ENCODE measurements at regions not wholly inside any gene's neighbourhood (a gene's known extent, or its start where the extent isn't known, plus 50 kb on each side); places are given as distances from the start of the nearest gene placed in this dataset.

- Histone ChIP-seq H3K27me3 (peaks cover 0 to 5% (median 0%) of the 10 kb centered on the region in 4 donors), H3K9me3 (no peaks in the 10 kb centered on the region), H3K4me1 (no peaks in the 10 kb centered on the region), H3K4me3 (no peak overlapping the region), H3K27ac (no peak overlapping the region), H3K36me3 (no peaks in the 10 kb centered on the region)
- WGBS, 2 donors: 92 to 98% methylated on average over 4 of the region's 4 CpGs
- no peak for DNase-seq
- TF ChIP-seq POLR2A (IDR thresholded peaks at IDR 0.05) (no peak), CTCF (IDR thresholded peaks at IDR 0.05) (no peak)
- intact Hi-C loops (cut with DNase I): no loop called here
Measured at GRCh38 chr6:44535967-44536366, 148.5 kb downstream of the CDC5L start.

DNA sequence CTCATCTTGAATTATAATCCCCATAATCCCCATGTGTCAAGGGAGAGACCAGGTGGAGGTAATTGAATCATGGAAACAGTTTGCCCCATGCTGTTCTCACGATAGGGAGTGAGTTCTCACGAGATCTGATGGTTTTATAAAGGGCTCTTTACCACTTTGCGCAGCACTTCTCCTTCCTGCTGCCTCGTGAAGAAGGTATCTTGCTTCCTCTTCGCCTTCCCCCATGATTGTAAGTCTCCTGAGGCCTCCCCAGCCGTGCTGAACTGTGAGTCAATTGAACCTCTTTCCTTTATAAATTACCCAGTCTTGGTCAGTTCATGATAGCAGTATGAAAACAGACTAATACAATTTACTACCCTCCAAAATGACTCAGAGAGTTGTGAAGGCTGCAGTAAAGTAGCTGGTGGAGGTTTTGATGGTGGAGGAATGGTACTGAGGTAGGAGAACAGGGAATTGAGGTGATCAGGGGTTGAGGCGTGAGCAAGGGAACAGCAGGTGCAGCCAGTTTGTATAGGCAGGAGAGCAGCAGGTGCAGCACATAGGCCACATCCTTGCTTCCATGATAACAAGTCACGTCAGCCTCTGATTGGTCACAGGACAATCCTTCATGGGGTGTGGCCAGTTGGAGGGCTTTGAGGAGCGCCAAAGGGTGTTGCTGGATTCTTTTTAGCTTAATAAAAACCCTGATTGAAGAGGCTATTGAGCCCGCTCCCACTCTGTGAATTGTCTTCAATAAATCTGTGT is 150.0 kb downstream of the CDC5L start:
- intact Hi-C loops (cut with DNase I): no loop called here
- WGBS, 2 donors: 77 to 78% methylated on average over 10 of the region's 10 CpGs
- H3K4me1 ChIP-seq: no peaks in the 10 kb centered on the region
- H3K36me3 ChIP-seq: no peaks in the 10 kb centered on the region
- no peak for DNase-seq
- no peaks in the 10 kb centered on the region for H3K9me3 ChIP-seq
- TF ChIP-seq CTCF (IDR thresholded peaks at IDR 0.05): no peak
- TF ChIP-seq POLR2A (IDR thresholded peaks at IDR 0.05): no peak
- H3K27me3 ChIP-seq: peaks cover 0 to 6% (median 0%) of the 10 kb centered on the region in 4 donors
- no peak overlapping the region for H3K27ac ChIP-seq
- H3K4me3 ChIP-seq: no peak overlapping the region

DNA sequence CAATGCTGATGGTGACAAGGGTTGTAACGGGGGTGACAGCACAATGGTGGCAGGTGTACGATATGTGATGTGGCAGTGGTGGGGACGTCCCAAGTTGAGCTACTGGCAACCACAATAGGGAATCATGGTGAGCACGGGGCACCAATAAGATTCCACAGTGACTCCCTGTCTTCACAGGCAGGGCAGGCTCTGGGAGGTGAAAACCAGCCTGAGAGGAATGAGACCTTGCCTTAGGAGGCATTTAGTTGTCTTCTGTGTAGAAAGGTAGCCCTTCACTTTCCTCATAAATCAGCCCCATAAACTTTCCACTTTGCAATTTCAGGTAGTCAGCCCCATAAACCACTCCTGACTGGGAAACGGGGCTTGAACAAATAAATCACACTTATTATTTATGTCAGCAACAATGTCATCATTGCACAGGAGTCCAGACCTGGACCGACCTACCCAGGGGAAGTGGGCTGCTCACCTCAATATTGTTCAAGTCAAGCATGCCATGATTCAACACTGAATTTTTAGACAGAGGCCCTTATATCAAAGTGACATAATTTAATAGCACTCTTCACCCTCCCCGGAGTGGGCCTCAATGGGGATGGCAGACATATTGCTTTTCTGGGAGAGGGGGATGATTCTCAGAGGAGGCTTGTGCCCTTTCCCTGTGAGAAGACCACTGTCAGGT is 150.8 kb downstream of the CDC5L start:
- Histone ChIP-seq H3K27me3 (peaks cover 0 to 6% (median 0%) of the 10 kb centered on the region in 4 donors), H3K4me3 (no peak overlapping the region), H3K27ac (no peak overlapping the region), H3K36me3 (no peaks in the 10 kb centered on the region), H3K9me3 (no peaks in the 10 kb centered on the region), H3K4me1 (no peaks in the 10 kb centered on the region)
- TF ChIP-seq CTCF (IDR thresholded peaks at IDR 0.05): no peak
- no peak for TF ChIP-seq POLR2A (IDR thresholded peaks at IDR 0.05)
- intact Hi-C loops (cut with DNase I): no loop called here
- DNase-seq: no peak
- WGBS, 2 donors: 79 to 81% methylated on average over 7 of the region's 7 CpGs

- intact Hi-C loops (cut with DNase I): no loop called here
- WGBS, 2 donors: 40 to 60% methylated on average over 1 to 2 of the region's 2 CpGs
- no peaks in the 10 kb centered on the region for H3K36me3 ChIP-seq
Measured at GRCh38 chr6:44538807-44539201, 151.3 kb downstream of the CDC5L start.

More at GRCh38 chr6:44538807-44539201, 151.3 kb downstream of the CDC5L start:
- no peaks in the 10 kb centered on the region for H3K4me1 ChIP-seq
- no peak overlapping the region for H3K27ac ChIP-seq
- H3K9me3 ChIP-seq: no peaks in the 10 kb centered on the region
- no peak for TF ChIP-seq CTCF (IDR thresholded peaks at IDR 0.05)
- no peak for TF ChIP-seq POLR2A (IDR thresholded peaks at IDR 0.05)
- no peak for DNase-seq
- H3K4me3 ChIP-seq: no peak overlapping the region
- peaks cover 0 to 6% (median 0%) of the 10 kb centered on the region in 4 donors for H3K27me3 ChIP-seq
